ENCODE measurements at regions not wholly inside any gene's neighbourhood (a gene's known extent, or its start where the extent isn't known, plus 50 kb on each side); places are given as distances from the start of the nearest gene placed in this dataset.

DNA sequence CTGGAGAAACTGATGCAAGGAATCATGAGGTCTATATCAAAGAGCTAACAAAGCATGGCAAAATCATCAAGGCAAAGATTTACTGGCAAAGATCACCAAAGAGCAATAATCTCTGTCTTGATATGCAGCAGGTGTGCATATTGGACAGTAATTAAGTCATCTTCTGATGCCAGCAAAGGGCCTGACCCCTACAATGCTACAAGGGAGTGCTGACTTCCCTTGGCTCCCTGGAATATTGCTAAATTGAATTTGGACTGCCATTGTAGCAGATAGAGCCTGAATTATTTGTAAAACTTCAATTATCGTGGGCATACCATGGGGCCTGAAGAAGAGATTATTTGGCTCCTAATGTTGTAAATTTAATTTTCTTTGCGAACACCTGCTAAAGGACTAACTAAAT is 307.9 kb upstream of the SYT1 start:
- Histone ChIP-seq H3K27me3 (no peaks in the 10 kb centered on the region), H3K4me1 (no peaks in the 10 kb centered on the region), H3K9me3 (no peaks in the 10 kb centered on the region), H3K27ac (no peak overlapping the region), H3K4me3 (no peak overlapping the region), H3K36me3 (no peaks in the 10 kb centered on the region)
- no peak for ATAC-seq
- intact Hi-C loops (cut with DNase I) = no loop called here
- DNase-seq = no peak
- TF ChIP-seq, protein P1, sequence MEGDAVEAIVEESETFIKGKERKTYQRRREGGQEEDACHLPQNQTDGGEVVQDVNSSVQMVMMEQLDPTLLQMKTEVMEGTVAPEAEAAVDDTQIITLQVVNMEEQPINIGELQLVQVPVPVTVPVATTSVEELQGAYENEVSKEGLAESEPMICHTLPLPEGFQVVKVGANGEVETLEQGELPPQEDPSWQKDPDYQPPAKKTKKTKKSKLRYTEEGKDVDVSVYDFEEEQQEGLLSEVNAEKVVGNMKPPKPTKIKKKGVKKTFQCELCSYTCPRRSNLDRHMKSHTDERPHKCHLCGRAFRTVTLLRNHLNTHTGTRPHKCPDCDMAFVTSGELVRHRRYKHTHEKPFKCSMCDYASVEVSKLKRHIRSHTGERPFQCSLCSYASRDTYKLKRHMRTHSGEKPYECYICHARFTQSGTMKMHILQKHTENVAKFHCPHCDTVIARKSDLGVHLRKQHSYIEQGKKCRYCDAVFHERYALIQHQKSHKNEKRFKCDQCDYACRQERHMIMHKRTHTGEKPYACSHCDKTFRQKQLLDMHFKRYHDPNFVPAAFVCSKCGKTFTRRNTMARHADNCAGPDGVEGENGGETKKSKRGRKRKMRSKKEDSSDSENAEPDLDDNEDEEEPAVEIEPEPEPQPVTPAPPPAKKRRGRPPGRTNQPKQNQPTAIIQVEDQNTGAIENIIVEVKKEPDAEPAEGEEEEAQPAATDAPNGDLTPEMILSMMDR (IDR thresholded peaks at IDR 0.05) = no peak

DNA sequence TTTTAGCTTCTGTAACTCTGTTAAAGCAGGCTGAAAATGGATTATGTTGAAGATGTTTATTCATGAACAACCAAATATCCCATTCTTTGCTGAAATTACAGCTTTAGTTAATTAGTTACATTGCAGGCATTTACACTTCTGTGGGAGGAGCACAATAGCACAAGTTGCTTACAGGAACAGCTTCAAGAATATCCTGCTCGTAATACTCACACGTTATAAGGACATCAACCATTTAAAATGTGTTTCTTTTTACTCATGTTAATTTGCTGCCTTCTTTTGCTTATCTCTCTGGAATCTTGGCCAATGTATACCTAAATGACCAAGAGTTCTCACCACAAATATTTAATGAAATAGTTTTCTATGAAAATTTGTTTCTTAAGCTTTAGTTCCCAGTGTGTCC is 305.2 kb upstream of the SYT1 start:
- H3K36me3 ChIP-seq = no peaks in the 10 kb centered on the region
- peak; percentile 22 for ATAC-seq
- no peak for DNase-seq

DNA sequence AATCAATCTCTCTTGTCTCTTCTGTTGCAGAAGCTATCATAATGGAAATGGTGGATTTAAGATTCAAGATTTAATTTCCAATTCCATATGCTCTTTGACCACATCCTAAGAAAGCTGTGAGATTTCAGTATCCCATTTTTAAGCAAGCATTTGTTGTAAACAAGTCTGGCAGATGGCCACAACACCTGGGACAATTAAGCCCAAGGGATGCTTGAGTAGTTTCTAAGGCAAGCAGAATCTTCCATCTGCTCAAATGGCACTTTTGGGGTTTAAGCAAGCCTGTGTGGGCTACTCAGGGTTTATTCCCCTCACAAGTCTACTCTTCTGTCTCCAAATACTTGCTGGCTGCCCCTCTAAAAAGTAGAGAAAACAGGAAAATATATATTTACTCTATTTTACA is 304.7 kb upstream of the SYT1 start:
- H3K36me3 ChIP-seq = no peaks in the 10 kb centered on the region
- H3K4me1 ChIP-seq = no peaks in the 10 kb centered on the region
- H3K27ac ChIP-seq = no peak overlapping the region
- H3K9me3 ChIP-seq = no peaks in the 10 kb centered on the region
- DNase-seq (no peak), ATAC-seq (no peak)
- TF ChIP-seq, protein P1 (IDR thresholded peaks at IDR 0.05) = no peak
- H3K27me3 ChIP-seq = no peaks in the 10 kb centered on the region
- intact Hi-C loops (cut with DNase I) = no loop called here
- H3K4me3 ChIP-seq = no peak overlapping the region

More for the DNA sequence above, 305.2 kb upstream of the SYT1 start:
- intact Hi-C loops (cut with DNase I) = no loop called here
- H3K4me1 ChIP-seq = no peaks in the 10 kb centered on the region
- H3K27ac ChIP-seq = no peak overlapping the region
- H3K4me3 ChIP-seq = peak overlapping the region; percentile 14
- H3K27me3 ChIP-seq = no peaks in the 10 kb centered on the region
- TF ChIP-seq, protein P1 (IDR thresholded peaks at IDR 0.05) = no peak
- no peaks in the 10 kb centered on the region for H3K9me3 ChIP-seq

DNA sequence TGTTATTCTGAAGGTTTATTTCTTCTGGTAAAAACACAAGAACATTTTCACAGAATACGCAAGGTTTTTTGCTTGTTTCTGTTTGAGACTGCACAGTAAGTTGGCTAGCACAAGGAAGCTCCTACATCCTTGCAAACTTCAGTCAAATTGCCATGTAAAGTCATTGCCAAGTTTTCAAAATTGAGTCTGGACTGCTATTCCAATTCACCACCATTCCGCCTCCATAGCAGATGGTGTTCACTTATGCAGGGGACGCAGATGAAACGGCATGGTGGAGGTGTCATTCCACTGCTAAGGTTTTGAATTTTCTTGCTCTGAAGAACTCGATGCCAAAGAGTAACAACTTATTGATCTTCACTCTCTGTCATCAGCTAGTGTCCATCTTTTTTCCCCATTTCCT is 303.9 kb upstream of the SYT1 start:
- no peak overlapping the region for H3K27ac ChIP-seq
- ATAC-seq (no peak), DNase-seq (no peak)
- H3K36me3 ChIP-seq = no peaks in the 10 kb centered on the region
- no peaks in the 10 kb centered on the region for H3K9me3 ChIP-seq
- no peaks in the 10 kb centered on the region for H3K27me3 ChIP-seq
- no peaks in the 10 kb centered on the region for H3K4me1 ChIP-seq
- H3K4me3 ChIP-seq = no peak overlapping the region
- intact Hi-C loops (cut with DNase I) = no loop called here
- TF ChIP-seq, protein P1 (IDR thresholded peaks at IDR 0.05) = no peak

DNA sequence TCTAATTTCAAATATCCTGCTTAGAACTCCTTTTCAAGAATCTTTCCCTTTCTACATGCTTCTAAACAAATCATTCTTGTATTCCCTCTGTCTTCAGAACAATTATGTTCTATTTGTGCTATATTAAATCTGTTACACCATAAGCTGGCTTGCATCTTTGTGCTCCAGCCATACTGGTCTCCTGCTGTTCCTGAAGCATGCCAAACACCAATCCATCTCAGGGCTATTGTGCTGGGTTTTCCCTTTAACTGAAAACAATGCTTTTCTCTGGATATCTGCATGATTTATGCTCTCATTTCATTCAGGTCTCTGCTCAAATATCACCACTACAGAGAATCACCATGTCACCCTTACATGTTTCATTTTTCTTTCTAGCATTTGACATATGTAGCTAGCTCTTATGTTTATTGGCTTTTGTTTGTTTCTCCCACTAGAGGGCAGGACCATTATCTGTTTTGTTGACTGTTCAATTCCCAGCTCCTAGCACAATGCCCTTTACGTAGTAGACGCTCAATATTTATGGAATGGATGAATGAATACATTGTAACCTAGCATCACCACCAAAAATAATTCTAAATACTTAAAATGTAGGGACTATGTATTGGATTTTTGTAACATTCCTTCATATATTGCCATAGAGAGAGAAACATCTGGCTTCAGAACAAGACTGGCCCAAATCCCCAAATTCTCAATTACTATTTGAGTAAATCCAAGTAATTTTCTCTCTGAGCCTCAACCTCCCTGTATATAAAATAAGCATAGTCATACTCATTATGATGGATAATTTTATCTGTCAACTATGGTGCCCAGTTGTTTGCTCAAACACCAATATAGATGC is 302.0 kb upstream of the SYT1 start:
- TF ChIP-seq, protein P1 (IDR thresholded peaks at IDR 0.05) = no peak
- Histone ChIP-seq H3K4me3 (no peak overlapping the region), H3K36me3 (no peaks in the 10 kb centered on the region), H3K9me3 (no peaks in the 10 kb centered on the region), H3K27ac (no peak overlapping the region), H3K4me1 (no peaks in the 10 kb centered on the region), H3K27me3 (no peaks in the 10 kb centered on the region)
- DNase-seq = no peak
- intact Hi-C loops (cut with DNase I) = no loop called here
- ATAC-seq = no peak
